ENCODE measurements at regions not wholly inside any gene's neighbourhood (a gene's known extent, or its start where the extent isn't known, plus 50 kb on each side); places are given as distances from the start of the nearest gene placed in this dataset.

DNA sequence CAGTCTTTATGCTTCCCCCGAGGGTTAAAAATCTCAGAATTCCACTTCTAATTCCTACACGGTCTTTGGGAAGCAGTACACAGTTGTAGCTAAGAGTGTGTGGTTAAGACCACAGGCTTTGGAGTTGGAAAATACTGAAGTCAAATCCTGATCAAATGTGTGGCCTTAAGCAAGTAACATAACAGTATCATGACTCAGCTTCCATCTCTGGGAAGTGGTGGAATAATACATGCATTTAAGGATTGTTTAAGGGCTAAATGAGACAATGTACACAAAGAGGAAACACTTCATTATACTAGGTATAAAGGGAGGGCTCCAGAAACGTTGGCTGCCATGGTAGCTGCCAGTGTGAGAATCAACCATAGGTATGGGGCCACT lies 71.5 kb downstream of the FAT3 start:
- H3K79me1 ChIP-seq (ENCODE audit: insufficient read depth, low read depth, low read length, poor library complexity, severe bottlenecking), result no peaks in the 10 kb centered on the region
- H3K9me3 ChIP-seq (ENCODE audit: control insufficient read depth, low read depth, low read length), result no peaks in the 10 kb centered on the region
- no peak overlapping the region for H4K8ac ChIP-seq (replicated peaks; ENCODE audit: insufficient read length, low read depth, low read length)
- H3K4me1 ChIP-seq (ENCODE audit: insufficient read depth, low read length), result peaks cover 10% of the 10 kb centered on the region; the same call in 1 of the 2 replicates
- H3K23ac ChIP-seq (ENCODE audit: insufficient read length, low read depth, low read length), result no peak overlapping the region
- H3K27me3 ChIP-seq (ENCODE audit: insufficient read depth, low read length), result no peaks in the 10 kb centered on the region
- no peak overlapping the region for H2BK5ac ChIP-seq (ENCODE audit: insufficient read length, low read length)
- no peaks in the 10 kb centered on the region for H4K20me1 ChIP-seq (ENCODE audit: control insufficient read depth, insufficient read depth, insufficient read length)
- Mint-ChIP-seq H3K27me3 (ENCODE audit: low read depth) (no peaks in the 10 kb centered on the region), H3K27ac (no peak overlapping the region), H3K36me3 (ENCODE audit: insufficient read depth in 1 of 3, low read depth in 3 of 3) (peaks cover 0 to 2% (median 0%) of the 10 kb centered on the region in 3 experiments; a peak in 3 of 7 replicates), H3K4me1 (peaks cover 21 to 29% of the 10 kb centered on the region in 2 experiments), H3K4me3 (no peak overlapping the region), H3K9me3 (no peaks in the 10 kb centered on the region)
- H3K79me2 ChIP-seq (ENCODE audit: insufficient read depth, low read length), result peaks cover 2% of the 10 kb centered on the region; the same call in 1 of the 2 replicates
- H3K4ac ChIP-seq (ENCODE audit: low read depth, low read length), result no peak overlapping the region
- H2BK12ac ChIP-seq (ENCODE audit: insufficient read length, low read depth, low read length), result no peak overlapping the region
- H3K27ac ChIP-seq (ENCODE audit: insufficient read length, low read depth, low read length), result no peak overlapping the region
- no peak overlapping the region for H2BK20ac ChIP-seq (ENCODE audit: low read depth, low read length, poor library complexity, severe bottlenecking)
- no peak for DNase-seq
- no CpG with 5 or more reads among the region's 3 CpGs for WGBS (ENCODE audit: extremely low coverage, insufficient read length, low lambda C conversion rate)
- H3K18ac ChIP-seq (ENCODE audit: insufficient read length, low read depth, low read length), result no peak overlapping the region
- H2AFZ ChIP-seq (ENCODE audit: low read length), result no peak overlapping the region
- TF ChIP-seq, protein P1, sequence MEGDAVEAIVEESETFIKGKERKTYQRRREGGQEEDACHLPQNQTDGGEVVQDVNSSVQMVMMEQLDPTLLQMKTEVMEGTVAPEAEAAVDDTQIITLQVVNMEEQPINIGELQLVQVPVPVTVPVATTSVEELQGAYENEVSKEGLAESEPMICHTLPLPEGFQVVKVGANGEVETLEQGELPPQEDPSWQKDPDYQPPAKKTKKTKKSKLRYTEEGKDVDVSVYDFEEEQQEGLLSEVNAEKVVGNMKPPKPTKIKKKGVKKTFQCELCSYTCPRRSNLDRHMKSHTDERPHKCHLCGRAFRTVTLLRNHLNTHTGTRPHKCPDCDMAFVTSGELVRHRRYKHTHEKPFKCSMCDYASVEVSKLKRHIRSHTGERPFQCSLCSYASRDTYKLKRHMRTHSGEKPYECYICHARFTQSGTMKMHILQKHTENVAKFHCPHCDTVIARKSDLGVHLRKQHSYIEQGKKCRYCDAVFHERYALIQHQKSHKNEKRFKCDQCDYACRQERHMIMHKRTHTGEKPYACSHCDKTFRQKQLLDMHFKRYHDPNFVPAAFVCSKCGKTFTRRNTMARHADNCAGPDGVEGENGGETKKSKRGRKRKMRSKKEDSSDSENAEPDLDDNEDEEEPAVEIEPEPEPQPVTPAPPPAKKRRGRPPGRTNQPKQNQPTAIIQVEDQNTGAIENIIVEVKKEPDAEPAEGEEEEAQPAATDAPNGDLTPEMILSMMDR (conservative IDR thresholded peaks at IDR 0.05), result no peak
- H3K23me2 ChIP-seq (ENCODE audit: insufficient read length, low read depth, low read length, poor library complexity, severe bottlenecking), result no peaks in the 10 kb centered on the region
- no peak overlapping the region for H2BK15ac ChIP-seq (ENCODE audit: low read depth, low read length)
- H2BK120ac ChIP-seq (ENCODE audit: low read depth, low read length, poor library complexity, severe bottlenecking), result no peak overlapping the region
- H4K5ac ChIP-seq (ENCODE audit: insufficient read length, low read depth, low read length), result no peak overlapping the region
- no peak overlapping the region for H3T11ph ChIP-seq (ENCODE audit: low read length)
- no peak overlapping the region for H3K9ac ChIP-seq (ENCODE audit: extremely low read depth, insufficient read length, low read length)
- no peak overlapping the region for H3K4me2 ChIP-seq (ENCODE audit: insufficient read depth, insufficient read length, low read length)
- H3K14ac ChIP-seq (ENCODE audit: insufficient read depth, low read length), result no peak overlapping the region
- no peak overlapping the region for H3K56ac ChIP-seq (ENCODE audit: insufficient read length, low read depth, low read length)
- no peak overlapping the region for H2AK5ac ChIP-seq (ENCODE audit: insufficient read length, low read length)
- no peak overlapping the region for H4K91ac ChIP-seq (ENCODE audit: insufficient read length, low read depth, low read length)
